ENCODE measurements at regions not wholly inside any gene's neighbourhood (a gene's known extent, or its start where the extent isn't known, plus 50 kb on each side); places are given as distances from the start of the nearest gene placed in this dataset.

- TF ChIP-seq ETV6 (CRISPR knock-in tag; IDR thresholded peaks at IDR 0.05) (no peak), TEAD4 (CRISPR knock-in tag; IDR thresholded peaks at IDR 0.05) (no peak), USF2 (CRISPR knock-in tag; IDR thresholded peaks at IDR 0.05) (no peak), TCF7 (CRISPR knock-in tag; IDR thresholded peaks at IDR 0.05; ENCODE audit: low read depth) (no peak), NR3C1 (CRISPR knock-in tag; conservative IDR thresholded peaks at IDR 0.05; ENCODE audit: low read depth) (no peak)
- TF ChIP-seq, protein P1, sequence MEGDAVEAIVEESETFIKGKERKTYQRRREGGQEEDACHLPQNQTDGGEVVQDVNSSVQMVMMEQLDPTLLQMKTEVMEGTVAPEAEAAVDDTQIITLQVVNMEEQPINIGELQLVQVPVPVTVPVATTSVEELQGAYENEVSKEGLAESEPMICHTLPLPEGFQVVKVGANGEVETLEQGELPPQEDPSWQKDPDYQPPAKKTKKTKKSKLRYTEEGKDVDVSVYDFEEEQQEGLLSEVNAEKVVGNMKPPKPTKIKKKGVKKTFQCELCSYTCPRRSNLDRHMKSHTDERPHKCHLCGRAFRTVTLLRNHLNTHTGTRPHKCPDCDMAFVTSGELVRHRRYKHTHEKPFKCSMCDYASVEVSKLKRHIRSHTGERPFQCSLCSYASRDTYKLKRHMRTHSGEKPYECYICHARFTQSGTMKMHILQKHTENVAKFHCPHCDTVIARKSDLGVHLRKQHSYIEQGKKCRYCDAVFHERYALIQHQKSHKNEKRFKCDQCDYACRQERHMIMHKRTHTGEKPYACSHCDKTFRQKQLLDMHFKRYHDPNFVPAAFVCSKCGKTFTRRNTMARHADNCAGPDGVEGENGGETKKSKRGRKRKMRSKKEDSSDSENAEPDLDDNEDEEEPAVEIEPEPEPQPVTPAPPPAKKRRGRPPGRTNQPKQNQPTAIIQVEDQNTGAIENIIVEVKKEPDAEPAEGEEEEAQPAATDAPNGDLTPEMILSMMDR (IDR thresholded peaks at IDR 0.05) = no peak
Observed at GRCh38 chr3:87397211-87397610, 120.8 kb upstream of the POU1F1 start.
